GM19238 (cell line): ENCODE measurements at regions not wholly inside any gene's neighbourhood (a gene's known extent, or its start where the extent isn't known, plus 50 kb on each side); places are given as distances from the start of the nearest gene placed in this dataset.
"Not testable (repeated sequence)": the region's sequence is repeated elsewhere in the genome, so short reads cannot be mapped to it uniquely, and the experiment has no call there.

Source experiments
- DNase-seq: peaks from one replicate; pipeline ENCODE4 v3.0.0; 2011; ENCODE audit warnings: low spot score; ENCODE audit not compliant: insufficient read length

DNA sequence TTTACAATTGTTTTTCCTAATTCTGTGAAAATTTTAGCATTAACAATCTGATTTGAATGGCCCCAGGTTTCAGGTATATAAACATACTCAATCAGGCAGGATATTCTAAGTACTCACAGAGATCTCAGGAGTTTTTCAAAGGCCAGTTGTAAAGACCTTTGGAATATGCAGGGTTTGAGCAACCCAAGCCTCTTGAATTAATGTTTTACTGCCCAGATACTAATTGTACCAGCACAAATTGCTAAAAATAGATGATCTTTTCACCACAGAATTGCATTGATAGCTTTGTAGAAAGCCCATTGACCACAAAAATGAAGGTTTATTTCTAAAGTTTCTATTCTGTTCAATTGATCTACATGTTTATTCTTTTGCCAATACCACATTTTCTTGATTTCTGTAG lies 186.5 kb downstream of the OSTF1 start:
- no peak for DNase-seq

GRCh38 chr9:75282047-75282446 lies 193.7 kb downstream of the OSTF1 start:
- DNase-seq, result no peak

DNA sequence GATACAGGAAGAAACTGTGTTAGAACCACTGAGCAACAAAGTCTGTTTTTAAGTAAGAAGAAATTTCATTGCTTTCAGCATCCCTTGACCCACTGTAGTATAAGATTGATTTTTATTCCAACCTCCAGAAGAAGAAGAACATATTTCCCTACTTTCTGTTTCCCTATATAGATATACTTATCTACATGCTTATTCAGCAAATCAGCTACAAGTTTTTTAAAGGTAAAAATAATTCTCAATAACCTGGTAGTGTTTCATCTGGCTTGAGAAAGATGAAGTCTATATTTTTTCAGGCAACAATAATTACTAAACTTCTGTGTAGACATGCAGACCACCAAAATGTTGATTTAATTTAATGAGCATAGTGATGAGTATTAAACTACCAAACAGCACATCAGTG lies 201.0 kb downstream of the OSTF1 start:
- no peak for DNase-seq

DNA sequence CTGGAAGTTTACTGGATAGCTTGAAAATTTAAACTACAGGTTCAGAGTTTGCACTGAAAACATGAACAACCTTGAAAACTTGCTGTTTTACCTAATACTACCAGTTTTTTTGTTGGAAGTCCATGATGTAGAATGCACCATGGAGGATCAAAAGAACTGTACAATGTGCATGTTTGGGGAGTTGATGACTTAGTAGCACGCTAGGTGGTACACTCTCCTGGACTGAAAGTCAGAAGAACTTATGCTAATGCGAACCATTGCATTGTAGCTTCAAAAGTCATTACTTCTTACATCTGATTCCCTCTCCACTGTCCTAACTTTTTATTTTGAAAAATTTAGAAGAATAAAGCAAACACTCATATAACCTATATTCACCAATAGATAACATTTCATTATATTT lies 211.0 kb downstream of the OSTF1 start:
- DNase-seq, result no peak

DNA sequence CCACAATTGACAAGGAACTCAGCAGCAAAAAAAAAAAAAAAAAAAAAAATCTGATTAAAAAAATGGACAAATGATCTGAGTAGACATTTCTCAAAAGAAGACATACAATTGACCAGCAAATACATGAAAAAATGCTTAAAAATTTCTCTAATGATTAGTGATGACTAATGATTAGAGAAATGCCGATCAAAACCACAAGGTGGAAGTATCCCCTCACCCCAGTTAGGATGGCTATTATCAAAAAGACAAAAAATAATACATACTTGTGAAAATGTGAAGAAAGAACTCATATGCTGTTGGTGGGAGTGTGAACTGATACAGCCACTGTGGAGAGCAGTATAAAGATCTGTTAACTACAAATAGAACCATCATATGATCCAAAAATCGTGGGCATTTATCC lies 245.3 kb downstream of the OSTF1 start:
- no peak for DNase-seq

DNA sequence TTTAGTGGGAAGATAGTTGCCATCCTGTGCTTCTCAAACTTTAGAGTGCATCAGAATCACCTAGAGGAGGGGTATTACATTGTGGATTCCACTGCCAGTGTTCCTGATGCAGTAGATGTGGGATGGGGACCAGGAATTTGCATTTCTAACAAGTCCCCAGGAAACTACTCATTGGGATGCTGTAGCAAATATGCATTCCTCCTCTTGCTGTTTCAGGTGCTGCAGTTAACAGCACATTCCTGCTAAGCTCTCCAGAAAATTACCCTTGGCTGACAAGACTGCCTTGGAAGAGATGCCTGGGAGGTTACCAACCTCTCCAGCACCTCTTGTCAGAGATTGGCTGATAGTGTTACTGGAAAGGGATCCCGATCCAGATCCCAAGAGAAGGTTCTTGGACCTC lies 270.5 kb downstream of the OSTF1 start:
- no peak for DNase-seq

DNA sequence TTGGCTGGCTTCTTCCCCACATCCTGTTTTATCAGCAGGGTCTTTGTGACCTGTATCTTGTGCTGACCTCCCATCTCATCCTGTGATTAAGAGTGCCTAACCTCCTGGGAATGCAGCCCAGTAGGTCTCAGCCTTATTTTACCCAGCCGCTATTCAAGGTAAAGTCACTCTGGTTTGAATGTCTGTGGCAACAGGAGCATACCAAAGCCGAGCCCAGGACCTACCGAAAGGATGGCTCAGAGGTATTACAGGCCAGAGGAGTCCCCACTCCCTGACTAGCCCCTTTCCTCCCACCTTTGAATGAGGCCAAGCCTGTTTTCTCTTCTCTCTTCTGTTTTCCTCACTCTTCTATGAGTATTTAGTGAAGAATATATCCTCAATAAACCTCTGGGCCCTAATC lies 271.3 kb downstream of the OSTF1 start:
- DNase-seq, result no peak

DNA sequence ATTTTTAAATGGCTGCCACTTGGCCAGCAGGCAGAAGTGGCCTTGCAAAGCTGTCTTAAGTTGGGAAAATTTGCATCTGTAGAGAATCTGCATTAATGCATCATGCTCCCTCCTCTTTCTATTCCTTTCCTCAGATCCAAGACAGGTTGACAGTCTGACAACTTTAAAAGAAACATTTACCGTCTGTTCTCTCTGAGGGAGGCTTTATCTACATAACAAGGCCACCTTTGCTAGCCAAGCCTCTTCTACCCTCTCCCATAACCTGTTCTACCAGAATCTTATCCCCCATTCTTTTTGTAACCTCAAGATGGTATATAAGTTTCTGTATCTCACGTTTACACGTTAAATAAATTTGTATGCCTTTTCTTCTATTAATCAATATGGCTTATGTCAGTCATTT lies 271.9 kb downstream of the OSTF1 start:
- DNase-seq, result no peak

GRCh38 chr9:75362446-75362845 lies 274.1 kb downstream of the OSTF1 start:
- DNase-seq, result not testable (repeated sequence)

DNA sequence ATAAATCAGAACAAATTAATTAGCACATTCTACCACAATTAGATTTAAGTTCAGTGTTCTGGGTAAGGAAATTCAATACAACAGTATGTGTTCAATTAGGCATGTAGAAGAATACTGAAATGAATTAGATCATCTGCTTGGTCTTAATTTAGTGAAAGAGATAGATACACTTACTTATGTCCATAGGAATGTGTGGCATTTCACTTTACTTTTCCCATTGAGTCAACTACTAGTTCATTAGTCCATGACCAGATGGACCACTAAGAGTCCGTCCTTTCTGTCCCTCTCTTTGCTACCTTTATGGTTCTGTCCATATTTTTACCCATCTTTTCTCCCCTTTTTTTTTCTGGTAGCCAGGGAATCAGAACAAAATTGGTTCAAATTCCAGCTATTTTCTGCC lies 276.9 kb downstream of the OSTF1 start:
- no peak for DNase-seq

DNA sequence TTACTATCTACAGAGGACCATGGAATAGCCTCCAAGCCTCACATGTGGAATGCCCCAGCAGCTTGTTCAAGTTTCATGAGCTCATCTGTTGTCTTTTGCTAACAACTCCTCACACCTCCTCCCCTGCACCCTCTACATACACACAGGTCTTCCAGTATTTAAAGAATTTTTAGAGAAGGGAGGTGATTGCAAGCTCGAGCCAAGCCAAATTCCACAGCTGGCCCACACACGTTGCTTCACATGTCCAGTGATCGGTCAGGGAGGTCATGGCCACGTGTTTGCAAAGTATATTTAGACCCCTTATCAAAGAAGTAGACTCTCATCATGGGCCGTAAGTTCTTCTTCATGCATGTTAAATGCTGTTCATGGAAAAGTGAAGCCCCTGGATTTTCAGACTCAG lies 281.7 kb downstream of the OSTF1 start:
- no peak for DNase-seq

DNA sequence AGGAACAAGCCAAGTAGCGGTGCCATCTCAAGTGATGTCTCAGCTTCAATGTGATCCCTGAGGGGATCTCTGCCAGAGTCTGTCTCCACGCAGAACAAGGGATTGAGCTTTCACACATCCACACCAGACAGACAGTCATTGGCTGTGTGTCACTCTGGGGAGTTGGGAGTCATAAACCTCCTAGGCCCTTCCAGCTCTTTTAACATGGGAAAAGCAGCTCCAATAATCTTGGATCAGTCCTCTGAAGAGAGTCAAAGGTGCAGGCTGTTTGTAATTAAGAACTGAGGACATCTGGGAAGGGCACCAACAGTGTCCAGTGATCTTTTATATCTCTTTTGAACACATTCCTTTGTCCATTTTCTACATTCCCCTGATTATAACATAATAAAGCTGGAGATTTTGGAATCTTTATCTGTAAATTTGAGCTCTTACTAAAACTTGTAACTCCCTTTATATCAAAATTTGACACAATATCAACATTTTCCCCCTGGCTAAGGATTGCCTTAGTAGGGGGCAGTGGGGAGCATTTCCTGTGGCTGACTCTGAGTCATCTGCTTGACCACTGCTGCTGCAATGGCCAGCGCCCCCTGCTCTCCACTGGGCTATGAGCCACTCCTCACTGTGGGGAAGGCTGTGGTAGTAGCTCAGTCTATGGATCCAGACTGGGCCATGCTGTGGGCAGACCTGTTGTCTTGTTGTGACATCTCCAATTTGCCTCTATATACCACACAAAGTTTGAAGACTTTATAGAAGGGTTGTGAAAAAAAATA lies 284.4 kb downstream of the OSTF1 start:
- no peak for DNase-seq

DNA sequence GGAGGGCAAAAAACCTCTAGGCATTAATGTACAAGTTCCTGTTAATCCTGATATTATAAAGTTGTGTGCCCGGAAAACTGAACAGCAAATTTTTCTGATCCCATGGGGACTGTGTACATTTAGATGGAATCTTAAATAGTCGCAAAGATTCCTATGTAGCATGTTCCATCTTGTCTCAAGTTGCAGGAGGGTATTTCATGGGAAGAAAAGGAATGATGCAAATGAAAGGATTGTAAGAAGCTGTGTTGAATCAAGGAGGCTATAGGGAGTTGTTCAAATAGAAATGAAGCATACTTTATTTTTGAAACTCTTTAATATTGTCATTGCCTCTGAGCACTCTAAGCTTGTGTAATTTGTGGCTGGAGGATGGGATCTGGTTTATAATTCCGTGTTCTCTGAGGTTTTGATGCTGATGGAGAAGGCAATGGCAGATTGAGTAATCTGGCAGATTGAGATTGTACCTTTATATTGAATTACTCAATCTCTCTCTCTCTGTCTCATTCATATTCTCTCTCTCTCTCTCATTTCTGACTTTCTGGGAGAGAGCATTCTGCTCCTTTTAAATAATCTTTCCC lies 288.5 kb downstream of the OSTF1 start:
- DNase-seq, result no peak

DNA sequence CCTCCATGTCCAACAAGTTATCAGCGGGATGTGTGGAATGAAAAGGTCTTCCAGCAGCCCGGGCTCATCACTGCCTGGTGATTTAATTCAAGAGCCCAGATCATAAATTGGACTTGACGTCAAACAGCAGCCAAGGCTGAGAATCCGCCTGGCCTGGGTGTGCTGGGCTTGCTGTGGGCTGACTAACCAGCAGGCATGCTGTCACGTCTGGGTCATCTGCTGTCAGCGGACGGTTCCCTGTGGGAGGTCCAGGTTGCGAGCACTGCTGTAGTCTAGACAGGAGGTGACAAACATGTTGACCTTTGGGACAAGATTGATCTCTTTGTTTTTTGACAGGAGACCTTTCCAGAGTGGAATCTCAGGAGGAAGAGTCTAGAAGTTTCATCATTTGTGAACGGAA lies 289.7 kb downstream of the OSTF1 start:
- DNase-seq, result no peak

DNA sequence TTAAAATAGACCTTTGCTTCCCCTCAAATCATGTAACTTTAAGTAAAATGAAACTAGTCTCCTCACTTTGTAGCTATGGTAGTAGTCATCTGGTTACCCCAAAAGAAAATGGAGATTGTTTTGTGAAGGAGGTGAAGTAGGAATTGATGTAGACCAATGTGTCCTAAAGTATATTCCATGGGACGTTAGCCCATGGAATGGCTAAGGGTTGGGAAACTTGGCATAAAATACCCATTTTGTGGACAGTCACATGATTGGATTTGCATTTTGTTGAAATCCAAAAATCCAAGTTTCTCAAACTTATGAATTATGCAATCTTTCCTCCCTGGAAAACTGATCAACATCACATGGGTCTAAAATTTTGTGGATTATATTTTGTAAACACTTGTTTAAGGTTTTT lies 290.6 kb downstream of the OSTF1 start:
- DNase-seq, result no peak

DNA sequence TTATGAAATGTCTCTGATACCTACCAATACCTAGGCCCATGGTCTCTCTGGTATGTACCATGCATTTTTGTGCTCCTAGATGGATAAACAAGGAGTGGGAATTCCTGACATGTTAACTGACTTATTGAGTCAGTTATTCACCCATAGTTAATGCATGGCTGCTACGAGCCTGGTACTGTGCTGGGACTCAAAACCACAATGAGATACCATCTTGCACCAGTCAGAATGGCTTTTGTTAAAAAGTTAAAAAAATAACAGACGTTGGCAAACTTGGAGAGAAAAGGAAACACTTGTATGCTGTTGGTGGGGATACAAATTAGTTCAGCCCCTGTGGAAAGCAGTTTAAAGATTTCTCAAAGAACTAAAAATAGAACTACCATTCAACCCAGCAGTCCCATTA lies 293.8 kb downstream of the OSTF1 start:
- DNase-seq, result no peak

DNA sequence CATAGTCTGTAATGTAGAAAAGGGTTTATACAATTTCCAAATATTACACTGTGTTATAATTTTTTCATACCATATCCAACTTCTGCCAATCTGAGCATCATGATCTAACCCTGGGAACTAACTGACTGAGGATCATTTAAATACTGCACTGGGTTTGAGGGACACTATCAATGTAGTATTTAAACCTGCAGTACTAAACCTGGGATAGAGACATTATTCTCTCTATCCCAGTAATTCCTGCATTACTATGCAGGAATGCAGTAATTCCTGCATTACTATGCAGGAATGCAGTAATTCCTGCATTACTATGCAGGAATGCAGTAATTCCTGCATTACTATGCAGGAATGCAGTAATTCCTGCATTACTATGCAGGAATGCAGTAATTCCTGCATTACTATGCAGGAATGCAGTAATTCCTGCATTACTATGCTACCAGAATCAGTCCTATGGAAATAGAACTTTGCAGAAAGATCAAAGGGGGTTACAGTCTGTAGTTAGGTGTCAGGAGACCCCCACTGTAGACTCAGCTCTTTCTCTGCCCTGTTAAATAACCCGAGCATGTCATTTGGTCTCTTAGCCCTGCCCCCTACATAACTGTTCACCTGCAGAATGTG lies 295.2 kb downstream of the OSTF1 start:
- DNase-seq, result not testable (repeated sequence)

GRCh38 chr9:75385236-75385635 lies 296.9 kb downstream of the OSTF1 start:
- DNase-seq, result no peak

GRCh38 chr9:75389101-75389500 lies 300.8 kb downstream of the OSTF1 start:
- DNase-seq, result no peak

GRCh38 chr9:75390951-75391350 lies 302.6 kb downstream of the OSTF1 start:
- no peak for DNase-seq

DNA sequence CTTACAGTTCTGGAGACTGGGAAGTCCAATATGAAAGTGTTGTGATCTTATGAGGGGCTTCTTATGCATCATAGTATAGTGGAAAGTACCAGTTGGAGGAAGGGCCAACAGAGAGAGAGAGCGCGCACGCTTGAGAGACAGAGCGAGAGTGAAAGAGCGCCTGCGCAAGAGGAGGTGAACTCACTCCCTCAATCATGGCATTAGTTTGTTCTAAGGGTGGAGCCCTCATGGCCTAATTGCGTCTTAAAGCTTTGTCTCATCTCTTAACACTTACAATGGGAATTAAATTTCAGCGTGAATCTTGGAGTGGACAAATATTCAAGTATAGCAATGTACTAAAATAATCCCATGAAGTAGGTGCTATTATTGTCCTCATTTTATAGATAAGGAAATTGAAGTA lies 303.2 kb downstream of the OSTF1 start:
- DNase-seq, result no peak

- DNase-seq, result no peak
These were observed 307.0 kb downstream of the OSTF1 start for GRCh38 chr9:75395336-75395735.

DNA sequence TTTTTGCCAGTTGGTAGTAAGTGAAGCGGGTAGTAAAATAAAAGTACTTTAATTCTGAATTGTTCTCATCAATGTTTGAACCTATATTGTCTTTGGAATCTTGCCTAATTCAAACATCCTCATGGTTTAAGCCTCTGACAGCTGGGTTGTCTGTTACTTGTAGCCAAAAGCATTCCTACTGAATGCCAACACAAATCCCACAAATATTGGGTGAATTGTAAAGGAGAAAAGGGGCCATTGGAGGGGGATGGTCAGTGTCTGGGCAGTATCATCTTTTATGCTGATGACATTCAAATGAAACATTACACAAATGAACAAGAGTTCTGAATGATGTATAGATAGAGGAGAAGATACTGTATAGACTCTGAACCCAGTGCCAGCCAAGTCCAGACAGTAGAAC lies 309.5 kb downstream of the OSTF1 start:
- no peak for DNase-seq
